Nephron progenitor cell (in vitro differentiated cells): ENCODE measurements at regions not wholly inside any gene's neighbourhood (a gene's known extent, or its start where the extent isn't known, plus 50 kb on each side); places are given as distances from the start of the nearest gene placed in this dataset.

ENCODE experiments used
- DNase-seq: peaks from one replicate; pipeline ENCODE4 v3.0.0; 2021
- H3K27ac Mint-ChIP-seq: 2 replicates; pipeline ENCODE4 v1.8.0; 2021; ENCODE audit warnings: mild to moderate bottlenecking, moderate library complexity, mixed read lengths
- H3K27me3 Mint-ChIP-seq: 2 replicates; pipeline ENCODE4 v1.8.0; 2021; ENCODE audit warnings: mild to moderate bottlenecking, low read depth, mixed read lengths; ENCODE audit not compliant: poor library complexity
- H3K36me3 Mint-ChIP-seq: 2 replicates; pipeline ENCODE4 v1.8.0; 2021; ENCODE audit warnings: low read depth, mixed read lengths
- H3K4me1 Mint-ChIP-seq: 2 replicates; pipeline ENCODE4 v1.8.0; 2021; ENCODE audit warnings: mixed read lengths
- H3K4me3 Mint-ChIP-seq: 2 replicates; pipeline ENCODE4 v1.8.0; 2021; ENCODE audit warnings: mild to moderate bottlenecking, moderate library complexity, mixed read lengths
- H3K9me3 Mint-ChIP-seq: 2 replicates; pipeline ENCODE4 v1.8.0; 2021; ENCODE audit warnings: mild to moderate bottlenecking, moderate library complexity, mixed read lengths
- TF ChIP-seq, protein P1 (sequence below): fragments of 200-600 bp; sonication (generic); IDR thresholded peaks from 2 replicates; pipeline ENCODE4 v1.5.0; 2021; ENCODE audit warnings: antibody characterized with exemption

GRCh38 chr6:85023721-85024120 lies 259.3 kb upstream of the TBX18 start:
- H3K27me3 Mint-ChIP-seq, result peaks cover 13% of the 10 kb centered on the region
- H3K36me3 Mint-ChIP-seq, result no peaks in the 10 kb centered on the region
- no peak overlapping the region for H3K27ac Mint-ChIP-seq
- no peaks in the 10 kb centered on the region for H3K4me1 Mint-ChIP-seq
- no peaks in the 10 kb centered on the region for H3K9me3 Mint-ChIP-seq
- TF ChIP-seq, protein P1, sequence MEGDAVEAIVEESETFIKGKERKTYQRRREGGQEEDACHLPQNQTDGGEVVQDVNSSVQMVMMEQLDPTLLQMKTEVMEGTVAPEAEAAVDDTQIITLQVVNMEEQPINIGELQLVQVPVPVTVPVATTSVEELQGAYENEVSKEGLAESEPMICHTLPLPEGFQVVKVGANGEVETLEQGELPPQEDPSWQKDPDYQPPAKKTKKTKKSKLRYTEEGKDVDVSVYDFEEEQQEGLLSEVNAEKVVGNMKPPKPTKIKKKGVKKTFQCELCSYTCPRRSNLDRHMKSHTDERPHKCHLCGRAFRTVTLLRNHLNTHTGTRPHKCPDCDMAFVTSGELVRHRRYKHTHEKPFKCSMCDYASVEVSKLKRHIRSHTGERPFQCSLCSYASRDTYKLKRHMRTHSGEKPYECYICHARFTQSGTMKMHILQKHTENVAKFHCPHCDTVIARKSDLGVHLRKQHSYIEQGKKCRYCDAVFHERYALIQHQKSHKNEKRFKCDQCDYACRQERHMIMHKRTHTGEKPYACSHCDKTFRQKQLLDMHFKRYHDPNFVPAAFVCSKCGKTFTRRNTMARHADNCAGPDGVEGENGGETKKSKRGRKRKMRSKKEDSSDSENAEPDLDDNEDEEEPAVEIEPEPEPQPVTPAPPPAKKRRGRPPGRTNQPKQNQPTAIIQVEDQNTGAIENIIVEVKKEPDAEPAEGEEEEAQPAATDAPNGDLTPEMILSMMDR, result no peak
- DNase-seq, result no peak
- H3K4me3 Mint-ChIP-seq, result no peak overlapping the region

DNA sequence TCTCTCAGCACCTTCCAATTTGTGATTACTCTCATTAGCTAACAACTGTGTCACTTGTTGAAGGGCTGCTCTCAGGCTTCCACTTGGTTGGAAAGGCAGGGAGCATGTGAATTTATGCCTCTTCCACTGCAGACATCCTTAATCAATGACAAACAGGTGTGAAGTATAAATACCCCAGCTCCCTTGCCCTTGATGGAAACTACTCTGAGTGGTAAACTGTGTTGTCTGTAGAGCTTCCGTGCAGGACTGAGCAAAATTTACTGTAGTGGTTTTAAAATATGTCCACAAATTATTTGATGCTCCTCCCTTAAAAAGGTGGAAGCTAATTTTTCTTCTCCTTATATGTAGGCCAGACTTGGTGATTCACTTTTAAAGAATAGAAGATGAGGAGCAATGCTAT lies 253.0 kb upstream of the TBX18 start:
- Mint-ChIP-seq H3K9me3 (no peaks in the 10 kb centered on the region), H3K36me3 (no peaks in the 10 kb centered on the region), H3K4me3 (no peak overlapping the region), H3K27me3 (peaks cover 9% of the 10 kb centered on the region), H3K4me1 (peaks cover 25% of the 10 kb centered on the region), H3K27ac (no peak overlapping the region)
- TF ChIP-seq, protein P1, result no peak
- no peak for DNase-seq

GRCh38 chr6:85016726-85017125 lies 252.3 kb upstream of the TBX18 start:
- Mint-ChIP-seq H3K4me1 (peaks cover 25% of the 10 kb centered on the region), H3K9me3 (no peaks in the 10 kb centered on the region), H3K27me3 (peaks cover 9% of the 10 kb centered on the region), H3K36me3 (no peaks in the 10 kb centered on the region), H3K4me3 (no peak overlapping the region), H3K27ac (no peak overlapping the region)
- no peak for DNase-seq
- TF ChIP-seq, protein P1, result no peak

GRCh38 chr6:85015396-85015990 lies 251.1 kb upstream of the TBX18 start:
- DNase-seq, result peak; percentile 70
- Mint-ChIP-seq H3K27me3 (peaks cover 9% of the 10 kb centered on the region), H3K9me3 (no peaks in the 10 kb centered on the region), H3K27ac (no peak overlapping the region), H3K36me3 (no peaks in the 10 kb centered on the region), H3K4me1 (peaks cover 25% of the 10 kb centered on the region), H3K4me3 (no peak overlapping the region)
- TF ChIP-seq, protein P1, result peak; percentile 75

DNA sequence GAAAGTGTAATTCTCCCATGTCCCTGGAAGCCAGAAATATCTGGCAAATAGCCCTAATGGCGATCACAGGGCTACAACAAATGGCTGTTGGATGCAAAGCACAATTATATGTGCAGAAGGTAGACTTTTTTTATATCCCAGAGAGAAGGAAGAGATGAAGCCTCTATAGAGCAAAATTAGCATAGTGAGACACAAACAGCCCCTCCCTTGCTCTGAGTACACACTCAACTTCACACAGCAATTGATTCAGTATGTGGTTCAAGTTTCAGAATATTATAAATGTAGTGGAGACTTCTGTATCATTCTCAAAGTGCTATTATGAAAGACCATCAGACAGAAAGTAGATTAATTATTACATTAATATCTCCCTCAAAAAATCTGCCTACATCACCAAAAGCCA lies 246.5 kb upstream of the TBX18 start:
- no peaks in the 10 kb centered on the region for H3K36me3 Mint-ChIP-seq
- H3K4me3 Mint-ChIP-seq, result no peak overlapping the region
- H3K4me1 Mint-ChIP-seq, result peaks cover 27% of the 10 kb centered on the region

More for the DNA sequence above, 246.5 kb upstream of the TBX18 start:
- Mint-ChIP-seq H3K27ac (no peak overlapping the region), H3K9me3 (no peaks in the 10 kb centered on the region), H3K27me3 (no peaks in the 10 kb centered on the region)
- TF ChIP-seq, protein P1, result no peak
- no peak for DNase-seq
